GM23338 (cell line): ENCODE measurements at regions not wholly inside any gene's neighbourhood (a gene's known extent, or its start where the extent isn't known, plus 50 kb on each side); places are given as distances from the start of the nearest gene placed in this dataset.

Source experiments
- ATAC-seq: fragments of 200-7000 bp; cut with Tn5 transposase; 3 replicates; pipeline ENCODE4 v1.9.1; 2020
- DNase-seq: peaks from one replicate; pipeline ENCODE4 v3.0.0-alpha.2; 2015; ENCODE audit warnings: low spot score
- H2AFZ ChIP-seq: fragments of 200-600 bp; sonication (generic); 2 replicates; pipeline ENCODE4 v1.8.0; 2016; ENCODE audit warnings: antibody characterized with exemption, mild to moderate bottlenecking, moderate library complexity
- H3F3A ChIP-seq: fragments of 200-600 bp; sonication (generic); replicated peaks from 2 replicates; pipeline ENCODE4 v1.8.0; 2017; ENCODE audit warnings: antibody characterized with exemption, mixed run types, low read depth
- H3K27ac ChIP-seq: fragments of 200-600 bp; sonication (generic); 2 replicates; pipeline ENCODE4 v1.6.1; 2016; ENCODE audit warnings: low read depth
- H3K27me3 ChIP-seq: fragments of 200-600 bp; sonication (generic); 2 replicates; pipeline ENCODE4 v1.8.0; 2016; ENCODE audit warnings: mild to moderate bottlenecking, mixed run types, moderate library complexity; ENCODE audit not compliant: insufficient read depth
- H3K36me3 ChIP-seq: fragments of 200-600 bp; sonication (generic); 2 replicates; pipeline ENCODE4 v1.8.0; 2016; ENCODE audit warnings: mild to moderate bottlenecking; ENCODE audit not compliant: insufficient read depth
- H3K4me1 ChIP-seq: fragments of 200-600 bp; sonication (generic); 2 replicates; pipeline ENCODE4 v1.8.0; 2016; ENCODE audit warnings: mild to moderate bottlenecking, moderate library complexity; ENCODE audit not compliant: insufficient read depth
- H3K4me2 ChIP-seq: fragments of 200-600 bp; sonication (generic); 2 replicates; pipeline ENCODE4 v1.7.1; 2017; ENCODE audit warnings: mixed run types
- H3K4me3 ChIP-seq: fragments of 200-600 bp; sonication (generic); 2 replicates; pipeline ENCODE4 v1.6.1; 2016; ENCODE audit warnings: mixed run types
- H3K79me2 ChIP-seq: fragments of 200-600 bp; sonication (generic); replicated peaks from 2 replicates; pipeline ENCODE4 v1.8.0; 2017; ENCODE audit warnings: mild to moderate bottlenecking; ENCODE audit not compliant: insufficient read depth
- H3K9me2 ChIP-seq: fragments of 200-600 bp; sonication (generic); 2 replicates; pipeline ENCODE4 v1.8.0; 2017; ENCODE audit not compliant: insufficient read depth
- H4K20me1 ChIP-seq: fragments of 200-600 bp; sonication (generic); replicated peaks from 2 replicates; pipeline ENCODE4 v1.8.0; 2017; ENCODE audit warnings: mild to moderate bottlenecking; ENCODE audit not compliant: insufficient read depth
- H3K27ac Mint-ChIP-seq: 2 replicates; pipeline ENCODE4 v1.8.0; 2020; ENCODE audit warnings: inconsistent platforms, mild to moderate bottlenecking, moderate library complexity, mixed read lengths
- H3K27me3 Mint-ChIP-seq: 3 replicates; pipeline ENCODE4 v1.8.0; 2022; ENCODE audit warnings: low read depth, mild to moderate bottlenecking, moderate library complexity, mixed read lengths, inconsistent platforms; ENCODE audit not compliant: insufficient read depth, poor library complexity
- H3K36me3 Mint-ChIP-seq: 3 replicates; pipeline ENCODE4 v1.8.0; 2021; ENCODE audit warnings: low read depth, mild to moderate bottlenecking, inconsistent platforms, moderate library complexity, mixed read lengths
- H3K4me1 Mint-ChIP-seq: 3 replicates; pipeline ENCODE4 v1.8.0; 2020; ENCODE audit warnings: mild to moderate bottlenecking, inconsistent platforms, mixed read lengths
- H3K4me3 Mint-ChIP-seq: 3 replicates; pipeline ENCODE4 v1.8.0; 2021; ENCODE audit warnings: moderate library complexity, mild to moderate bottlenecking, inconsistent platforms, mixed read lengths
- H3K9me3 Mint-ChIP-seq: 3 replicates; pipeline ENCODE4 v1.8.0; 2020; ENCODE audit warnings: moderate library complexity, mild to moderate bottlenecking, inconsistent platforms, mixed read lengths
- CTCF ChIP-seq, 2 experiments: fragments of 200-600 bp in 1 of 2; sonication (generic) in 1 of 2; conservative IDR thresholded peaks; 2 replicates each; pipeline versions ENCODE4 v1.5.1 to v1.6.1; 2016 to 2017; ENCODE audit warnings: antibody characterized with exemption in 2 of 2, low read depth in 2 of 2, mild to moderate bottlenecking in 2 of 2, moderate library complexity in 1 of 2
- ETS1 ChIP-seq: IDR thresholded peaks from 2 replicates; pipeline ENCODE4 v1.6.1; 2016; ENCODE audit warnings: antibody characterized with exemption
- EZH2 ChIP-seq: fragments of 200-600 bp; sonication (generic); IDR thresholded peaks from one replicate; pipeline ENCODE4 v1.8.0; 2017; ENCODE audit warnings: antibody characterized with exemption, mild to moderate bottlenecking, low read depth; ENCODE audit not compliant: unreplicated experiment
- EZH2phosphoT487 ChIP-seq: fragments of 200-600 bp; sonication (generic); IDR thresholded peaks from one replicate; pipeline ENCODE4 v1.8.1; 2018; ENCODE audit warnings: antibody characterized with exemption; ENCODE audit not compliant: unreplicated experiment
- NANOG ChIP-seq: IDR thresholded peaks from 2 replicates; pipeline ENCODE4 v1.6.1; 2016; ENCODE audit warnings: antibody characterized with exemption, borderline replicate concordance
- REST ChIP-seq: IDR thresholded peaks from one replicate; pipeline ENCODE4 v1.6.1; 2018; ENCODE audit warnings: antibody characterized with exemption; ENCODE audit not compliant: unreplicated experiment
- STAT1 ChIP-seq: IDR thresholded peaks from one replicate; pipeline ENCODE4 v1.6.1; 2016; ENCODE audit warnings: antibody characterized with exemption; ENCODE audit not compliant: unreplicated experiment
- ZNF114 ChIP-seq: fragments of 250-450 bp; sonication (Bioruptor Pico); IDR thresholded peaks from 2 replicates; pipeline ENCODE4 v1.5.0; 2020; ENCODE audit warnings: mild to moderate bottlenecking, moderate library complexity
- ZNF462 ChIP-seq: fragments of 250-450 bp; sonication (Bioruptor Pico); IDR thresholded peaks from 2 replicates; pipeline ENCODE4 v1.5.0; 2020; ENCODE audit warnings: mild to moderate bottlenecking, moderate library complexity

- Mint-ChIP-seq H3K27ac (no peak overlapping the region), H3K4me1 (peaks cover 3% of the 10 kb centered on the region; the same call in 1 of the 3 replicates), H3K36me3 (no peaks in the 10 kb centered on the region), H3K9me3 (no peaks in the 10 kb centered on the region), H3K4me3 (no peak overlapping the region), H3K27me3 (peaks cover 2% of the 10 kb centered on the region)
- TF ChIP-seq STAT1 (no peak), NANOG (no peak), ETS1 (no peak), ZNF114 (no peak), CTCF (conservative IDR thresholded peaks at IDR 0.05; ENCODE audit: low read depth in 2 of 2) (no peak), REST (no peak), EZH2phosphoT487 (no peak), ZNF462 (CRISPR knock-in tag) (no peak), EZH2 (no peak)
- H3K4me3 ChIP-seq: no peak overlapping the region
- H3K4me2 ChIP-seq: no peak overlapping the region
- H3K79me2 ChIP-seq: no peaks in the 10 kb centered on the region
- no peak overlapping the region for H3K27ac ChIP-seq
- H2AFZ ChIP-seq: no peak overlapping the region
- 0 out of 2 replicates have a peak, but pooled peaks cover 4% of the 10 kb centered on the region for H3K4me1 ChIP-seq
- no peak for ATAC-seq
- H3K9me2 ChIP-seq: 0 out of 2 replicates have a peak, but pooled peaks cover 3% of the 10 kb centered on the region
- DNase-seq: no peak
- no peaks in the 10 kb centered on the region for H3K36me3 ChIP-seq
- 0 out of 2 replicates have a peak, but pooled peaks cover 3% of the 10 kb centered on the region for H3F3A ChIP-seq
- no peaks in the 10 kb centered on the region for H3K27me3 ChIP-seq
- H4K20me1 ChIP-seq: no peaks in the 10 kb centered on the region
Observed at GRCh38 chr11:131163613-131164012, 206.8 kb upstream of the NTM start.
